Islet of Langerhans (tissue), 1 donor: ENCODE measurements at regions not wholly inside any gene's neighbourhood (a gene's known extent, or its start where the extent isn't known, plus 50 kb on each side); places are given as distances from the start of the nearest gene placed in this dataset.

Experiments used
- FAIRE-seq: peaks from one replicate; lab custom pipeline; 2011; peaks lifted over from hg19 to GRCh38; lab: Jason Lieb, UNC

DNA sequence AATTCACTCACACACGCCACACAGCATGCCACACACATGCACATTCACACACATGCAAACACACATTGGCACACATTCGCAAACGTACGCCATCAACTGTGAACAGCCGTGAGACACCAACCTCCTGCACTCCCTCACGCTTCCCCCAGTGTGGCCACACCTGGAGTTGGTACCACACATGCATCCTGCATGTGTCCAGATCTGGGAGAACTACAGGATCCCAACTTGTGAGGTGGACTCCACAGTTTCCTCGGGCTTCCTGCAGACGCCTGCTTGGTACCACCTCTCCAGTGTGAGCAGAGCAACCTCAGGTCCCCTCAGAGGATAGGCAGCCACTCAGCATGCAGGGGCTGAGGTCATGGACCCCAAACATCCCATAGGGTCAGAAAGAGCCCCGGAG is 239.0 kb downstream of the EIPR1 start:
- no peak for FAIRE-seq

DNA sequence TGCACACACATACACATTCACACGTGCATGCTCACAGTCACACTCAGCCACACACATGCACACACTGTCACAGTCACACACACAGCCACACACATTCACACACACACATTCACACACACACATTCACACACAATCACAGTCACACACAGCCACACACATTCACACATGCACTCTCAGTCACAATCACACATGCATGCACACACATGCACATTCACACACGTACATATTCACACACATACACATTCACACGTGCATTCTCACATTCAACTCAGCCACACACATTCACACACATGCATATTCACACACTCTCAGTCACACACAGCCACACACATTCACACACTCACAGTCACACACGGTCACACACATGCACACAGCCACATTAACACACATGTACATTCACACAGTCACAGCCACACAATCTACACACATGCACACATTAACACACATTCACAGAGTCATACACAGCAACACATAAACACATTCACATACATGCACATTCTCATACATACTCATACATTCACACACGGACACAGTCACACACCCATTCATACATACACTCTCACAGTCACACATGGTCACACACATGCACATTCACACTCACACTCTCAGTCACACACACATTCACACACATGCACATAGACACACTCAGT is 239.8 kb downstream of the EIPR1 start:
- no peak for FAIRE-seq

DNA sequence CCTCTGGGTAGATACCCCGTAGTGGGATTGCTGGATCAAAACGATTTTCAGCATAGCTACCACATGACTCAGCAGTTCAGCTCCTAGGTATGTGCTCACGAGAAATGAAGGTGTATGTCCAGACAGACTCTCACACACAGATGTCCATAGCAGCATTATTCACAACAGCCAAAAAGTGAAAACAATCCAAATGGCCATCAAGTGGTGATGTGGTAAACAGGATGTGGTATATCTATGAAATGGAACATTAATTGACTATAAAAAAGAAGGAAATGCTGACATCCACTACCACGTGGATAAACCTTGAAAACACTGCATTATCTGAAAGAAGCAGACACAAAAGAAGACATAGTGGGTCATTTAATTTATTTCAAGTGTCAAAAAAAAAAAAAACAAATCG is 241.9 kb downstream of the EIPR1 start:
- no peak for FAIRE-seq

DNA sequence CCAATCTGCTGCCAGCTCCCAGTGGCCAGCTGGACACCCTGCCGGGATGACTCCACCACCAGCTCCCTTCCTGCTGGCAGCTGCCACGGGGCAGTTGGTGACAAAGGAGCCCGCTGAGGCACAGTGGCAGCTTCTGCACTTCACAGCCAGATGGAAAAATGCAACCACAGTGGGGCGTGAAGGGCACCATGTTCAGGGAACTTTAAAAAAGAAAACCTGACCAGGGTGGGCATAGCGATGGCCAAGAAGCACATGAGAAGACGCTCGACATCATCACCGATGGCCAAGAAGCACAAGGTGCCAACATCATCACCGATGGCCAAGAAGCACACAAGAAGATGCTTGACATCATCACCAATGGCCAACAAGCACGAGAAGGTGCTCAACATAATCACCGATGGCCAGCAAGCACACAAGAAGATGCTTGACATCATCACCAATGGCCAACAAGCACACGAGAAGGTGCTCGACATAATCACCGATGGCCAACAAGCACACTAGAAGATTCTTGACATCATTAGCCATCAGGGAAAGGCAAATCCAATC is 243.5 kb downstream of the EIPR1 start:
- no peak for FAIRE-seq

DNA sequence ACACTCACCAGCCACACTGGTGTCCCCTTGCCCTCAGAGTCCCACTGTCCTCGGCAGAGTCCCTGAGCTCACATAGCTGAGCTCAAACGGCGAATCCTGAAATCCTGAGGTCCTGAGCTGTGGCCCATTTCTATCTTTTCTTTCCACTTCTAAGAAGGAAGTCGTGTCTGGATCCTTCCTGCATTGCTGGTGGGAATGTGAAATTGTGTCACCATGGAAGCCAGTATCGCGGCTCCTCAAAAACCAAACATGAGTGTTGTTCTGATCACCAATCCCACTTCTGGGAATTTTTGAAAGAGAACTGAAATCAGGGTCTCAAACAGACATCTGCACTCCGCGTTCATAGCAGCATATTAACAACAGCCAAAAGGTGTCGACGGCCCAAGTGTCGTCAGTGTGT is 244.7 kb downstream of the EIPR1 start:
- no peak for FAIRE-seq

GRCh38 chr2:3132466-3132865 is 245.2 kb downstream of the EIPR1 start:
- FAIRE-seq, result no peak

GRCh38 chr2:3131636-3132326 is 245.8 kb downstream of the EIPR1 start:
- no peak for FAIRE-seq

DNA sequence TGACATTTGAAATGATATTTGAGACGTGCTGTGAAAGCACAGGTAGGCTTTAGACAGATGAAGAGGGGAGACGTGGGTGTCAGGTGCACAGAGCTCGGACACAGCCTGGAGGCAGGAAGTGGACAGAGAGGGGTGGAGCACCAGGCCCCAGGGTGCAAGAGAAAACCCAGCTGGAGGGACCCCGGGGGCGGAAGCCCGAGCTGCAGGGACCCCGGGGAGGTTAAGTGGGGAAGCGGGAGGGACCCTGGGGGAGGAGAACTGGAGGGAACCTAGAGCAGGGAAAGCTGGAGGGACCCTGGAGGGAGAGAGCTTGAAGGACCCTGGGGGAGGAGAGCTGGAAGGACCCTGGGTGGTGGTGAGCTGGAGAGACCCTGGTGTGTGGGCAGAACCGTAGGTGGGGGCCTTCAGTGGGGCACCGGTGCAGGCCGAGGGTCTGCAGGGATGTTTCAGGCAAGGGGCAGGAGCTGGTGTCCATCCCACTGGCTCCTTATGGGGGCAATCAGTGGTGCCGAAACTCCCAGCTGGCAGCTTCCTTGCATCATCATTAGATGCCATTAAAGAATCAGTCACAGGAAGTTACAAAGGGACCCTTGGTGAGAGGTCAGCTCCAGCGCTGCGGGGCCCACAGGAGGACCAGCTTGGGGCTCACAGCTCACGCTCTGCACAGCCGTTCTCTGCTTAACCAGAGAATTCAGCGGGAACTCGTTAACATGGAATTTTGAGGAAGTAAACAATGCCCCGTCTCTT is 246.6 kb downstream of the EIPR1 start:
- FAIRE-seq, result no peak

DNA sequence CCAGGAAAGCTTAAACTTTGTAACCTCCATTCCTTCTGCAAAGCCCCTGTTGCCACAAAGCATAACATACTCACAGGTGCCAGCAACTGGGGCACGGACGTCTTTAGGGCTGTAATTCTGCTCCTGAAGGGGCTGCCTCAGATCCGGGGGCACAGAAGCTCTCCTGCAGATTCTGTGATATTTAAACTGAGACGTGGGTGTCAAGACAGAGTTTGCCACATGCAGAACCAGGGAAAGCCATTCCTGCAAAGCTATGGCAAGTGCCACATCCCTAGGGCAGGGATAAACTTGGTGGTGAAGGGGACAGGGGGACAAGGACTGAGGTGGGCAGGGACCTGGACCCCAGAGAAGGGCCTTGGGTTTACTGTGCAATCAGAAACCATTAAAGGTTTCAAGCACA is 247.2 kb downstream of the EIPR1 start:
- FAIRE-seq, result no peak

GRCh38 chr2:3129867-3130266 is 247.8 kb downstream of the EIPR1 start:
- FAIRE-seq, result no peak

DNA sequence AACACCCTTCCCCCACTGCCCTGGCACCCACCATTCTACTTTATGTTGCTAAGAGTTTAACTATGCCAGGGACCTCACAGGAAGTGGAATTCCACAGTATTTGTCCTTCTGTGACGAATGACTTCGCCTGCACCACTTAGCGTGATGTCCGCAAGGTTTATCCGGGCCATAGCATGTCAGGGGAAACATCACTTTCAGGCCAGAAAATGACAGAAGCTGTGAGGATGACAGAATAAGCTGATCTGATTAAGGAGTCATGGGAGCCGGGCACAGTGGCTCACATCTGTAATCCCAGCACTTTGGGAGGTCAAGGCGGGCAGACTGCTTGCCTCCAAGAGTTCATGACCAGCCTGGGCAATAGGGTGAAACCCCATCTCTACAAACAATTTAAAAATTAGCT is 248.8 kb downstream of the EIPR1 start:
- no peak for FAIRE-seq

DNA sequence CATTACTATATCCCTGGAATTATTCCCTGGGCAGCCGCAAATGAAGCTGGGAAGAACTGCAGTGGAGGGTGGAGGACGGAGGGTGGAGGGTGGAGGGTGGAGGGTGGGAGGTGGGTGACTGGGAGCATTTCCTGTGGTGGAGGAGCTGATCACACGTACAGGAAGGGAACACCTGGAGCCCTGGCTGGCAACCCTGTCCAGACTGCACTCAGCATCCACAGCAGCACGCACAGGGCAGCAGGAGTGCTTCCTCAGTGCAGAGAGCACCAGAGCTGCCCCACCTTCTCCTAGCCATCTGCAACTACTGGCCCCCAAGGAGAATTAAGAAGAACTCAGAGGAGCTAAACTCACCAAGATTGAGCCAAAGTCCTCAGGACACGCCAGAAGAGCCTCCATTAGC is 249.9 kb downstream of the EIPR1 start:
- FAIRE-seq, result no peak

DNA sequence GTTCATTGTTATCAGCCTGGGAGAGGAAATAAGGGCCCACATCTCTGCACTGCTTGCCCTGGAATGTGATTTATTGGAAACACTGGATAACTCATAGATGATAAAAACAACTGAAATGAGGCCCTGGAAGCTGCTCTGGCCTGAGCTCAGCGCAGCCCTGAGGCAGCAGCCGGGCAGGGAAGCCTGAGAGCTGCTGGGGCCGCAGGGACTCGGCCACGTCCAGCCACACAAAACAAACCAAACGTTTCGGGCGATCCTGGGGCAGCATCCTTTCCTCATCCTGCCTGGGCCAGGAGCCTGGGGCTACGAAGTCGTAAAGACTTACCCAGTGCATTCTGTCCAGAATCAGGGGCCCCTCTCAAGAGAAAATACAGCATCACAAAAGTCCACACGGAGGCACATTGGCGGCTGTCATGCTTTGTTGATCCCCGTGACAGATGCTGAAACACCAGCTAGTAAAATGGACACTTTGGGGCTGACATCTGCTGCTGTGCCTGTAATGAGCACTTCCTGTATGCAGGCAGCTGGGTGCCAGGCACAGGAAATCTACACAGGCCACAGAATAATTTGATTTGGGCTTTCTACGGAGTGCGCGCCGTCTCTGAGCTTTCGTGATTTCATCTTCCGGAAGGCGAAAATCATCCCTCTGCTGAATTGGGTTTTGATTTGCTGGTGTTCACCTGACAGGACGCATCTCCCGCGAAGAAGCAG is 250.6 kb downstream of the EIPR1 start:
- FAIRE-seq, result no peak

- FAIRE-seq, result no peak
Measured at GRCh38 chr2:3126171-3126910, 251.3 kb downstream of the EIPR1 start.

- FAIRE-seq, result no peak
Measured at GRCh38 chr2:3125761-3126130, 251.9 kb downstream of the EIPR1 start.

GRCh38 chr2:3125001-3125760 is 252.4 kb downstream of the EIPR1 start:
- no peak for FAIRE-seq

DNA sequence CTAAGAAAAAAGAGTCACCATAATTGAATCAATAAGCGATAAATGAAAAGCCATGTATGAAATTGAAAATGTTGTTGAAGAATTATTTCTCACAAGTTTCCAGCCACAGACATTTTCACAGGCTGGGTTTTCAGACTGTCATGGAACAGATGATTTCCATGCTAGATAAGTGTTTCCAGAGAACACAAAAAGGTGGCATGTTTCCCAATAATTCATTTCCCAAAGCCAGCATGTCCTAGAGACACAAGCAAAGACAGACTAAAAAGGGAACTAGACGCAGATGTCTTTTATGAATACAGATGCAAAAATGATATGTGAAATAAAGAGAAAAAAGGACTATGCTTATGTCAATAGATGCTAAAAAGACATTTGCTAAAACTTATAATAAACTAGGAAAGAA is 255.1 kb downstream of the EIPR1 start:
- FAIRE-seq, result no peak

GRCh38 chr2:3121601-3122000 is 256.0 kb downstream of the EIPR1 start:
- no peak for FAIRE-seq

DNA sequence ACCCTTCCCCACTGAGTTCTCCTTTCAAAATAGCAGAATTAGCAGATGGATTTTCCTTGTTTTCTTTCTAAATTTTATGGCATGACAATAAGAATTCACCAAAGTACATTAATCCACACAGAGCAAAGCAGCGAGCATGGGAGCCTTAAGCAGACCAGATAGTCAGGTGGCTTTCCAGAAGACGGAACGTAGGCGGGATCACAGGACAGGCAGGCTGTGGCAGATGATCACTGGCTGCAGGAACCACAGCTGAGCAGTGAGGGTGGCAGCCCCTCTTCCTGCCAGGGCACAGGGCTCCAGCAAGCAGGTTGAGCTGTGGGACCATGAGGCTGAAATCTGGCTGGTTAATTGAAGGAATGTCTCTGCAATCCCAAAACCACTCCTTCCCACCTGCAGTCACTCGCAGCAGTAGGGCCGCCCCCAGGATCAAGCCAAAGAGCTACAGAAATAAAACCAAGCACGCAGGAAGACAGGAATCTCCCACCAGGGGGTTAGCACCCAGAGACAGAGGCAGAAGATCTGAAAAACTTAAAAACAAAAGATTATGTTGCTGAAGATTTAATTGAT is 259.9 kb downstream of the EIPR1 start:
- FAIRE-seq, result no peak

GRCh38 chr2:3116371-3116770 is 261.2 kb downstream of the EIPR1 start:
- FAIRE-seq, result no peak
